ENCODE measurements at regions not wholly inside any gene's neighbourhood (a gene's known extent, or its start where the extent isn't known, plus 50 kb on each side); places are given as distances from the start of the nearest gene placed in this dataset.

GRCh38 chr21:15370462-15370975 is 305.7 kb upstream of the NRIP1 start:
- POLR2A ChIA-PET (ENCODE audit: unreplicated experiment) = no interaction called here
- Histone ChIP-seq H3K36me3 (ENCODE audit: control insufficient read depth, insufficient read depth, low read length) (no peaks in the 10 kb centered on the region), H4K91ac (ENCODE audit: insufficient read depth, low read depth, low read length) (no peak overlapping the region), H2BK20ac (ENCODE audit: low read depth, low read length) (no peak overlapping the region), H4K5ac (ENCODE audit: low read depth, low read length) (no peak overlapping the region), H4K8ac (ENCODE audit: low read depth in 2 of 2, low read length in 2 of 2) (no peak overlapping the region), H3K9ac (ENCODE audit: low read depth, low read length) (no peak overlapping the region), H3K56ac (ENCODE audit: extremely low read depth, insufficient read depth, low read length) (no peak overlapping the region), H3K23ac (ENCODE audit: low read depth, low read length) (no peak overlapping the region), H3K4me3 (ENCODE audit: insufficient read depth, low read depth, low read length) (no peak overlapping the region), H3K14ac (replicated peaks; ENCODE audit: low read depth, low read length) (no peak overlapping the region), H3K18ac (ENCODE audit: low read depth, low read length) (no peak overlapping the region), H3K27me3 (ENCODE audit: control insufficient read depth, insufficient read depth, low read length) (no peaks in the 10 kb centered on the region), H3K9me3 (ENCODE audit: control insufficient read depth, insufficient read depth, low read length) (no peaks in the 10 kb centered on the region; the same call in 1 of the 2 replicates), H3K4me1 (ENCODE audit: control insufficient read depth, insufficient read depth, low read length) (no peaks in the 10 kb centered on the region), H2BK5ac (ENCODE audit: low read depth, low read length, poor library complexity, severe bottlenecking) (no peak overlapping the region), H2AFZ (replicated peaks; ENCODE audit: low read length, poor library complexity) (no peak overlapping the region), H4K20me1 (ENCODE audit: insufficient read depth, low read length) (no peaks in the 10 kb centered on the region), H3K27ac (ENCODE audit: insufficient read depth, low read length) (no peak overlapping the region), H2BK120ac (ENCODE audit: low read depth, low read length) (no peak overlapping the region), H3K9me1 (ENCODE audit: insufficient read depth, low read length) (no peaks in the 10 kb centered on the region), H2BK15ac (ENCODE audit: low read depth, low read length) (no peak overlapping the region), H3K79me1 (ENCODE audit: low read depth in 1 of 2, low read length in 2 of 2) (no peaks in the 10 kb centered on the region), H3K4ac (ENCODE audit: low read depth, low read length) (no peak overlapping the region), H3K4me2 (ENCODE audit: low read depth, low read length) (no peak overlapping the region), H2AK5ac (ENCODE audit: low read depth, low read length) (no peak overlapping the region), H2AK9ac (replicated peaks; ENCODE audit: low read depth, low read length, poor library complexity) (no peak overlapping the region)
- dilution Hi-C loops (cut with HindIII; ENCODE audit: low sequenced_read_pairs, unreplicated experiment) = no loop called here
- CTCF ChIA-PET = no interaction called here
- intact Hi-C loops (cut with micrococcal nuclease) = no loop called here
- in situ Hi-C loops (cut with MboI; ENCODE audit: low sequenced_read_pairs) = no loop called here
- WGBS, 2 experiments (ENCODE audit: extremely low coverage in 2 of 2, insufficient read length in 1 of 2) = 70% methylated on average over 4 of the region's 8 CpGs; no CpG with 5 or more reads in 1 of the 2 experiments
- TF ChIP-seq FOS (IDR thresholded peaks at IDR 0.05; ENCODE audit: low read depth, low read length) = no peak
- TF ChIP-seq MAFK (IDR thresholded peaks at IDR 0.05; ENCODE audit: low read depth, low read length) = no peak
- TF ChIP-seq BHLHE40 (IDR thresholded peaks at IDR 0.05; ENCODE audit: low read depth, low read length) = no peak
- TF ChIP-seq NFE2L2 (IDR thresholded peaks at IDR 0.05; ENCODE audit: low read depth, low read length) = no peak
- no peak for TF ChIP-seq RAD21 (IDR thresholded peaks at IDR 0.05; ENCODE audit: low read length)
- DNase-seq (no peak), ATAC-seq (ENCODE audit: low read depth) (no peak)
- no TSS peak for BruUV-seq (replicated peaks)

Data from IMR-90 (cell line).